H9 (cell line): ENCODE measurements at regions not wholly inside any gene's neighbourhood (a gene's known extent, or its start where the extent isn't known, plus 50 kb on each side); places are given as distances from the start of the nearest gene placed in this dataset.

Experiments used
- DNase-seq: peaks from one replicate; pipeline ENCODE4 v3.0.0-alpha.2; 2017
- H2AFZ ChIP-seq: one replicate; pipeline ENCODE4 v1.6.1; 2013; ENCODE audit warnings: mild to moderate bottlenecking, low read length, control low read depth, moderate library complexity
- H2AK5ac ChIP-seq: 2 replicates; pipeline ENCODE4 v1.6.1; 2013; ENCODE audit warnings: low read length, control low read depth, mixed read lengths; ENCODE audit not compliant: insufficient read length
- H2BK120ac ChIP-seq: one replicate; pipeline ENCODE4 v1.6.1; 2013; ENCODE audit warnings: low read depth, mild to moderate bottlenecking, low read length, control low read depth, inconsistent platforms; ENCODE audit not compliant: poor library complexity, severe bottlenecking
- H2BK12ac ChIP-seq: 2 replicates; pipeline ENCODE4 v1.6.1; 2013; ENCODE audit warnings: low read length, control low read depth, mixed read lengths, low read depth; ENCODE audit not compliant: insufficient read length
- H2BK15ac ChIP-seq: 2 replicates; pipeline ENCODE4 v1.6.1; 2013; ENCODE audit warnings: low read depth, low read length, control low read depth
- H2BK20ac ChIP-seq: one replicate; pipeline ENCODE4 v1.6.1; 2013; ENCODE audit warnings: low read depth, mild to moderate bottlenecking, low read length, control low read depth, inconsistent platforms; ENCODE audit not compliant: poor library complexity, severe bottlenecking
- H2BK5ac ChIP-seq: 2 replicates; pipeline ENCODE4 v1.6.1; 2013; ENCODE audit warnings: low read length, control low read depth, mixed read lengths; ENCODE audit not compliant: insufficient read length
- H3K14ac ChIP-seq: 2 replicates; pipeline ENCODE4 v1.6.1; 2013; ENCODE audit warnings: low read length, control low read depth; ENCODE audit not compliant: insufficient read depth
- H3K18ac ChIP-seq: 2 replicates; pipeline ENCODE4 v1.6.1; 2013; ENCODE audit warnings: low read depth, mild to moderate bottlenecking, mixed read lengths, low read length, control low read depth; ENCODE audit not compliant: insufficient read length
- H3K23ac ChIP-seq: 2 replicates; pipeline ENCODE4 v1.6.1; 2013; ENCODE audit warnings: low read length, control low read depth, mixed read lengths, low read depth; ENCODE audit not compliant: insufficient read length
- H3K23me2 ChIP-seq: 2 replicates; pipeline ENCODE4 v1.6.1; 2013; ENCODE audit warnings: low read depth, mild to moderate bottlenecking, mixed read lengths, low read length, control low read depth; ENCODE audit not compliant: insufficient read length, poor library complexity, severe bottlenecking
- H3K27ac ChIP-seq: 2 replicates; pipeline ENCODE4 v1.5.1; 2013; ENCODE audit warnings: low read length, control low read depth, mixed read lengths, low read depth; ENCODE audit not compliant: insufficient read length
- H3K27me3 ChIP-seq: 2 replicates; pipeline ENCODE4 v1.6.1; 2013; ENCODE audit warnings: low read length, control low read depth, inconsistent platforms; ENCODE audit not compliant: insufficient read depth
- H3K4ac ChIP-seq: 2 replicates; pipeline ENCODE4 v1.6.1; 2013; ENCODE audit warnings: low read depth, mild to moderate bottlenecking, control low read depth, inconsistent platforms, low read length, moderate library complexity
- H3K4me1 ChIP-seq: 2 replicates; pipeline ENCODE4 v1.6.1; 2013; ENCODE audit warnings: low read length, control low read depth, inconsistent platforms; ENCODE audit not compliant: insufficient read depth
- H3K4me2 ChIP-seq: 2 replicates; pipeline ENCODE4 v1.6.1; 2013; ENCODE audit warnings: low read length, control low read depth, mixed read lengths; ENCODE audit not compliant: insufficient read length, insufficient read depth
- H3K56ac ChIP-seq: 2 replicates; pipeline ENCODE4 v1.6.1; 2013; ENCODE audit warnings: low read depth, mild to moderate bottlenecking, mixed read lengths, low read length, control low read depth; ENCODE audit not compliant: insufficient read length
- H3K79me1 ChIP-seq: 2 replicates; pipeline ENCODE4 v1.6.1; 2013; ENCODE audit warnings: low read depth, mild to moderate bottlenecking, moderate library complexity, low read length, control low read depth, inconsistent platforms; ENCODE audit not compliant: insufficient read depth, poor library complexity, severe bottlenecking
- H3K79me2 ChIP-seq: 2 replicates; pipeline ENCODE4 v1.6.1; 2013; ENCODE audit warnings: low read length, control low read depth, inconsistent platforms; ENCODE audit not compliant: insufficient read depth
- H3K9ac ChIP-seq: 2 replicates; pipeline ENCODE4 v1.6.1; 2013; ENCODE audit warnings: low read length, control low read depth, mixed read lengths; ENCODE audit not compliant: insufficient read length; ENCODE audit errors: extremely low read depth
- H3K9me3 ChIP-seq: one replicate; pipeline ENCODE4 v1.6.1; 2013; ENCODE audit warnings: low read depth, low read length, inconsistent platforms; ENCODE audit not compliant: control insufficient read depth
- H3T11ph ChIP-seq: one replicate; pipeline ENCODE4 v1.6.1; 2013; ENCODE audit warnings: mild to moderate bottlenecking, low read length, control low read depth, inconsistent platforms
- H4K20me1 ChIP-seq: one replicate; pipeline ENCODE4 v1.6.1; 2013; ENCODE audit not compliant: control insufficient read depth, insufficient read length, insufficient read depth
- H4K5ac ChIP-seq: 2 replicates; pipeline ENCODE4 v1.6.1; 2013; ENCODE audit warnings: low read depth, mild to moderate bottlenecking, mixed read lengths, low read length, control low read depth; ENCODE audit not compliant: insufficient read length
- H4K8ac ChIP-seq: replicated peaks from 2 replicates; pipeline ENCODE4 v1.6.1; 2013; ENCODE audit warnings: low read length, control low read depth, mixed read lengths, low read depth; ENCODE audit not compliant: insufficient read length
- H4K91ac ChIP-seq: 2 replicates; pipeline ENCODE4 v1.6.1; 2013; ENCODE audit warnings: low read depth, mild to moderate bottlenecking, moderate library complexity, mixed read lengths, low read length, control low read depth; ENCODE audit not compliant: insufficient read length
- H3K27ac Mint-ChIP-seq, 3 experiments: 2 replicates in 2 of 3; 3 replicates in 1 of 3; pipeline ENCODE4 v1.8.0; 2020 to 2021; ENCODE audit warnings: mixed read lengths in 3 of 3, mild to moderate bottlenecking in 1 of 3, moderate library complexity in 1 of 3
- H3K27me3 Mint-ChIP-seq: 2 replicates; pipeline ENCODE4 v1.8.0; 2021; ENCODE audit warnings: low read depth, mild to moderate bottlenecking, moderate library complexity, mixed read lengths
- H3K36me3 Mint-ChIP-seq, 3 experiments: 2 replicates in 2 of 3; 3 replicates in 1 of 3; pipeline ENCODE4 v1.8.0; 2020 to 2021; ENCODE audit warnings: low read depth in 3 of 3, mixed read lengths in 3 of 3; ENCODE audit not compliant: insufficient read depth in 1 of 3
- H3K4me1 Mint-ChIP-seq, 2 experiments: 2 replicates each; pipeline ENCODE4 v1.8.0; 2020; ENCODE audit warnings: mixed read lengths in 2 of 2
- H3K4me3 Mint-ChIP-seq, 2 experiments: 2 replicates in 1 of 2; 3 replicates in 1 of 2; pipeline ENCODE4 v1.8.0; 2020 to 2021; ENCODE audit warnings: mild to moderate bottlenecking in 2 of 2, mixed read lengths in 2 of 2, moderate library complexity in 1 of 2
- H3K9me3 Mint-ChIP-seq, 2 experiments: 2 replicates in 1 of 2; 3 replicates in 1 of 2; pipeline ENCODE4 v1.8.0; 2020; ENCODE audit warnings: mild to moderate bottlenecking in 2 of 2, mixed read lengths in 2 of 2, moderate library complexity in 1 of 2
- CTCF ChIP-seq: fragments of 200-600 bp; sonication (generic); conservative IDR thresholded peaks from 3 replicates; pipeline ENCODE4 v1.8.0; 2021; ENCODE audit warnings: antibody characterized with exemption, mild to moderate bottlenecking
- WGBS: extraction: QIAGEN DNeasy Blood & Tissue Kit; methylation state at CpG from one replicate; pipeline ENCODE4 v1.1.7; 2013; ENCODE audit warnings: missing lambda C conversion rate, low lambda C conversion rate, mixed read lengths; ENCODE audit not compliant: insufficient read length; ENCODE audit errors: extremely low coverage; 5-methylcytosine and 5-hydroxymethylcytosine counted together

- Histone ChIP-seq H3K4me2 (no peak overlapping the region), H2AK5ac (no peak overlapping the region), H3K9me3 (no peaks in the 10 kb centered on the region), H4K91ac (no peak overlapping the region), H3K14ac (no peak overlapping the region), H2BK20ac (no peak overlapping the region), H3K56ac (no peak overlapping the region), H3K18ac (no peak overlapping the region), H3K4me1 (no peaks in the 10 kb centered on the region), H2BK15ac (no peak overlapping the region), H3K79me1 (no peaks in the 10 kb centered on the region), H2AFZ (no peak overlapping the region), H3T11ph (no peak overlapping the region), H4K5ac (no peak overlapping the region), H3K27me3 (no peaks in the 10 kb centered on the region), H2BK12ac (no peak overlapping the region), H3K79me2 (no peaks in the 10 kb centered on the region), H2BK5ac (no peak overlapping the region), H4K8ac (no peak overlapping the region), H3K27ac (no peak overlapping the region), H3K4ac (no peak overlapping the region), H3K9ac (no peak overlapping the region), H3K23me2 (no peaks in the 10 kb centered on the region), H4K20me1 (no peaks in the 10 kb centered on the region), H2BK120ac (no peak overlapping the region), H3K23ac (no peak overlapping the region)
- no CpG with 5 or more reads among the region's 7 CpGs for WGBS
- no peak for TF ChIP-seq CTCF
- H3K4me3 Mint-ChIP-seq, result no peak overlapping the region
- H3K4me1 Mint-ChIP-seq, result peaks cover 0 to 7% of the 10 kb centered on the region in 2 experiments; a peak in 3 of 4 replicates
- no peaks in the 10 kb centered on the region for H3K36me3 Mint-ChIP-seq
- H3K27ac Mint-ChIP-seq, result no peak overlapping the region
- no peak for DNase-seq
- H3K9me3 Mint-ChIP-seq, result no peaks in the 10 kb centered on the region
- 0 out of 2 replicates have a peak, but pooled peaks cover 1% of the 10 kb centered on the region for H3K27me3 Mint-ChIP-seq
Measured at GRCh38 chr16:48084826-48085225, 71.0 kb downstream of the ABCC12 start.
